HG03354 (cell line): ENCODE measurements at regions not wholly inside any gene's neighbourhood (a gene's known extent, or its start where the extent isn't known, plus 50 kb on each side); places are given as distances from the start of the nearest gene placed in this dataset.
"Not testable (repeated sequence)": the region's sequence is repeated elsewhere in the genome, so short reads cannot be mapped to it uniquely, and the experiment has no call there.

Experiments
- ATAC-seq: cut with Tn5 transposase; IDR thresholded peaks from one replicate; pipeline ENCODE4 v1.9.1; 2021; ENCODE audit warnings: mild to moderate bottlenecking; ENCODE audit not compliant: unreplicated experiment, poor library complexity, severe bottlenecking

DNA sequence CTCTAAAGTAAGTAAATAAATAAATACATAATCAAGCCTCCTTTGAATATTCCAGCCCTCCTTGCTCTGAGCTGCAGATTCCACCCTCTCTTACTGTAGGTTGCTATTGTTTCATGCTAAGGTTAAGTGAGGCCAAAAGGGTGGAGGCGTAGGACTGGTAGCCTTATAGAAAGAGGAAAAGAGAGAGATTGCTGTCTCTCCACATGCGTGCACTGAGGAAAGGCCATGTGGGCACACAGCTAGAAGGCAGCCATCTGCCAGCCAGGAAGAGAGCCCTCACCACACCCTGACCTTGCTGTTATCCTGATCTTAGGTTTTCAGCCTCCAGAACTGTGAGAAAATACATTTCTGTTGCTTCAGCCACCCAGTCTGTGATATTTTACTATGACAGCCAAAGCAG, 52.0 kb upstream of the GPCPD1 start:
- no peak for ATAC-seq

DNA sequence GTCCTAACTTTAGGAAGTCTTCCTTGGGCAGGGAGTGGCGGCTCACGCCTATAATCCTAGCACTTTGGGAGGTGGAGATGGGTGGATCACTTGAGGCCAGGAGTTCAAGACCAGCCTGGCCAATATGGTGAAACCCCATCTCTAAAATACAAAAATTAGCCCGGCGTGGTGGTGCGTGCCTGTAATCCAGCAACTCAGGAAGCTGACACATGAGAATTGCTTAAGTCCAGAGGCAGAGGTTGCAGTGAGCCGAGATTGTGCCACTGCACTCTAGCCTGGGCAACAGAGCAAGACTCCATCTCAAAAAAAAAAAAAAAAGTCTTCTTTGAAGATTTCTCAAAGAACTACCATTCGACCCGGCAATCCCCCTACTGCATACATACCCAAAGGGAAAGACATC, 50.0 kb upstream of the GPCPD1 start:
- ATAC-seq = not testable (repeated sequence)
